OCI-LY1 (cell line): ENCODE measurements at regions not wholly inside any gene's neighbourhood (a gene's known extent, or its start where the extent isn't known, plus 50 kb on each side); places are given as distances from the start of the nearest gene placed in this dataset.
"Not testable (repeated sequence)": the region's sequence is repeated elsewhere in the genome, so short reads cannot be mapped to it uniquely, and the experiment has no call there.

Experiments used
- H2AFZ ChIP-seq: fragments of 200-600 bp; sonication (generic), shearing (Covaris generic); 2 replicates; pipeline ENCODE4 v1.6.0; 2014; ENCODE audit warnings: antibody characterized with exemption, mild to moderate bottlenecking, low read length
- H3F3A ChIP-seq: fragments of 200-600 bp; sonication (generic), shearing (Covaris generic); 2 replicates; pipeline ENCODE4 v1.6.0; 2014; ENCODE audit warnings: mild to moderate bottlenecking, antibody characterized with exemption, low read length, moderate library complexity; ENCODE audit not compliant: insufficient read depth
- H3K27ac ChIP-seq: fragments of 200-600 bp; sonication (generic); 2 replicates; pipeline ENCODE4 v1.5.1; 2014; ENCODE audit warnings: low read length, mixed run types, mild to moderate bottlenecking, low read depth; ENCODE audit not compliant: poor library complexity, severe bottlenecking
- H3K27me3 ChIP-seq: fragments of 200-600 bp; sonication (generic); 2 replicates; pipeline ENCODE4 v1.6.0; 2014; ENCODE audit warnings: antibody characterized with exemption, mild to moderate bottlenecking, low read length, moderate library complexity; ENCODE audit not compliant: insufficient read depth
- H3K36me3 ChIP-seq: fragments of 200-600 bp; sonication (generic); 2 replicates; pipeline ENCODE4 v1.6.1; 2014; ENCODE audit warnings: mild to moderate bottlenecking, antibody characterized with exemption, low read length, moderate library complexity, mixed read lengths; ENCODE audit not compliant: insufficient read depth
- H3K4me1 ChIP-seq: fragments of 200-600 bp; sonication (generic); 2 replicates; pipeline ENCODE4 v1.5.1; 2014; ENCODE audit warnings: mild to moderate bottlenecking, low read length, moderate library complexity; ENCODE audit not compliant: insufficient read depth, severe bottlenecking
- H3K4me2 ChIP-seq: fragments of 200-600 bp; sonication (generic), shearing (Covaris generic); 2 replicates; pipeline ENCODE4 v1.6.1; 2014; ENCODE audit warnings: low read length
- H3K4me3 ChIP-seq: fragments of 200-600 bp; sonication (generic); 2 replicates; pipeline ENCODE4 v1.5.1; 2014; ENCODE audit warnings: low read length, low read depth, mild to moderate bottlenecking, mixed read lengths; ENCODE audit not compliant: poor library complexity, severe bottlenecking
- H3K79me2 ChIP-seq: fragments of 200-600 bp; shearing (Covaris generic); 2 replicates; pipeline ENCODE4 v1.6.1; 2016; ENCODE audit warnings: mixed run types, low read length, mixed read lengths; ENCODE audit not compliant: insufficient read depth
- H3K9ac ChIP-seq: fragments of 200-600 bp; sonication (generic), shearing (Covaris generic); 2 replicates; pipeline ENCODE4 v1.6.1; 2014; ENCODE audit warnings: mild to moderate bottlenecking, low read length, mixed read lengths
- H3K9me2 ChIP-seq: fragments of 200-600 bp; sonication (generic), shearing (Covaris generic); 2 replicates; pipeline ENCODE4 v1.6.1; 2014; ENCODE audit warnings: low read depth, mild to moderate bottlenecking, low read length, mixed read lengths
- H3K9me3 ChIP-seq: fragments of 200-600 bp; shearing (Covaris generic); 2 replicates; pipeline ENCODE4 v1.6.1; 2014; ENCODE audit warnings: low read length, mixed read lengths
- H4K20me1 ChIP-seq: fragments of 200-600 bp; sonication (generic), shearing (Covaris generic); 2 replicates; pipeline ENCODE4 v1.6.0; 2016; ENCODE audit warnings: mild to moderate bottlenecking, low read length; ENCODE audit not compliant: insufficient read depth
- EZH2 ChIP-seq: fragments of 200-600 bp; sonication (generic), shearing (Covaris generic); IDR thresholded peaks from 2 replicates; pipeline ENCODE4 v1.8.0; 2017; ENCODE audit warnings: borderline replicate concordance, mixed run types, mild to moderate bottlenecking, antibody characterized with exemption, low read length, moderate library complexity, mixed read lengths
- TF ChIP-seq, protein P1 (sequence below): fragments of 200-600 bp; sonication (generic), shearing (Covaris generic); IDR thresholded peaks from 2 replicates; pipeline ENCODE4 v1.5.1; 2017; ENCODE audit warnings: mild to moderate bottlenecking, antibody characterized with exemption, low read length, moderate library complexity, mixed read lengths

GRCh38 chr11:121983901-121984300, 132.1 kb downstream of the BLID start:
- Histone ChIP-seq H3K4me1 (no peaks in the 10 kb centered on the region), H3K36me3 (no peaks in the 10 kb centered on the region), H3K9me3 (no peaks in the 10 kb centered on the region), H3K9me2 (no peaks in the 10 kb centered on the region), H4K20me1 (no peaks in the 10 kb centered on the region), H2AFZ (no peak overlapping the region), H3K27ac (no peak overlapping the region), H3K4me3 (no peak overlapping the region), H3K27me3 (no peaks in the 10 kb centered on the region), H3K79me2 (no peaks in the 10 kb centered on the region), H3K4me2 (no peak overlapping the region), H3F3A (no peaks in the 10 kb centered on the region), H3K9ac (no peak overlapping the region)
- no peak for TF ChIP-seq EZH2
- TF ChIP-seq, protein P1, sequence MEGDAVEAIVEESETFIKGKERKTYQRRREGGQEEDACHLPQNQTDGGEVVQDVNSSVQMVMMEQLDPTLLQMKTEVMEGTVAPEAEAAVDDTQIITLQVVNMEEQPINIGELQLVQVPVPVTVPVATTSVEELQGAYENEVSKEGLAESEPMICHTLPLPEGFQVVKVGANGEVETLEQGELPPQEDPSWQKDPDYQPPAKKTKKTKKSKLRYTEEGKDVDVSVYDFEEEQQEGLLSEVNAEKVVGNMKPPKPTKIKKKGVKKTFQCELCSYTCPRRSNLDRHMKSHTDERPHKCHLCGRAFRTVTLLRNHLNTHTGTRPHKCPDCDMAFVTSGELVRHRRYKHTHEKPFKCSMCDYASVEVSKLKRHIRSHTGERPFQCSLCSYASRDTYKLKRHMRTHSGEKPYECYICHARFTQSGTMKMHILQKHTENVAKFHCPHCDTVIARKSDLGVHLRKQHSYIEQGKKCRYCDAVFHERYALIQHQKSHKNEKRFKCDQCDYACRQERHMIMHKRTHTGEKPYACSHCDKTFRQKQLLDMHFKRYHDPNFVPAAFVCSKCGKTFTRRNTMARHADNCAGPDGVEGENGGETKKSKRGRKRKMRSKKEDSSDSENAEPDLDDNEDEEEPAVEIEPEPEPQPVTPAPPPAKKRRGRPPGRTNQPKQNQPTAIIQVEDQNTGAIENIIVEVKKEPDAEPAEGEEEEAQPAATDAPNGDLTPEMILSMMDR = no peak

DNA sequence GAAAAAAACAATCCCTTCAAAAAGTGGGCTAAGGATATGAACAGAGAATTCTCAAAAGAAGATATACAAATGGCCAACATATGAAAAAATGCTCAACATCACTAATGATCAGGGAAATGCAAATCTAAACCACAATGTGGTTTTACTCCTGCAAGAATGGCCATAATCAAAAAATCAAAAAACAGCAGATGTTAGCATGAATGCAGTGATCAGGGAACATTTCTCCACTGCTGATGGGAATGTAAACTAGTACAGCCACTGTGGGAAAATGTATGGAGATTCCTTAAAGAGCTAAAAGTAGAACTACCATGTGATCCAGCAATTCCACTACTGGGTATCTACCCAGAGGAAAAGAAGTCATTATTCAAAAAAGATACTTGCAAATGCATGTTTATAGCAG, 138.1 kb downstream of the BLID start:
- H3K9me3 ChIP-seq, H3K36me3 ChIP-seq, H3K79me2 ChIP-seq, H3K9me2 ChIP-seq, H3K4me1 ChIP-seq, H3K27me3 ChIP-seq, H3K9ac ChIP-seq, H2AFZ ChIP-seq, H3K27ac ChIP-seq, H4K20me1 ChIP-seq, H3K4me2 ChIP-seq, H3K4me3 ChIP-seq, H3F3A ChIP-seq: not testable (repeated sequence)

DNA sequence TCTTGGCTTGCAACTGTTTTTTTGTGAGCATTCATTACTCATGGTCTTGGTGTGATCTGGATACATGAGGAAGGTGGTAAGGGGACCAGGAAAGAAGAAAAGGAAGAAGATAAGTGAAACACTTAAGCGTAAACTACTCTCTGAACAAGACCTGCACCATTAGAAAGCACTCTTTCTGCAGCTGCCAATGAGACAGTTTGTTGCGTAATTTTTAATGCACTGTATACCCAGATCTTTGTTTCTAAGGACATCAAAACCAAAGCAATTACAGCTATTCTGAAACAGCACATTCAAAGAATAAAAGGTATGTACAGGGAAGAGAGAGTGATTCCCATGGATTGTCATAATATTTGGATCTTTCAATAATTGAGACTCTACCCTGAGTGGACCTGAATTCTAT, 147.4 kb downstream of the BLID start:
- no peak for TF ChIP-seq EZH2
- TF ChIP-seq, protein P1 = no peak
- Histone ChIP-seq H3K27me3 (no peaks in the 10 kb centered on the region), H3K4me1 (no peaks in the 10 kb centered on the region), H3K79me2 (no peaks in the 10 kb centered on the region), H3K36me3 (no peaks in the 10 kb centered on the region), H3K9me3 (no peaks in the 10 kb centered on the region), H3K4me3 (no peak overlapping the region), H3K27ac (no peak overlapping the region), H3K4me2 (no peak overlapping the region), H3K9ac (no peak overlapping the region), H3K9me2 (no peaks in the 10 kb centered on the region), H2AFZ (no peak overlapping the region), H4K20me1 (no peaks in the 10 kb centered on the region), H3F3A (no peaks in the 10 kb centered on the region)

DNA sequence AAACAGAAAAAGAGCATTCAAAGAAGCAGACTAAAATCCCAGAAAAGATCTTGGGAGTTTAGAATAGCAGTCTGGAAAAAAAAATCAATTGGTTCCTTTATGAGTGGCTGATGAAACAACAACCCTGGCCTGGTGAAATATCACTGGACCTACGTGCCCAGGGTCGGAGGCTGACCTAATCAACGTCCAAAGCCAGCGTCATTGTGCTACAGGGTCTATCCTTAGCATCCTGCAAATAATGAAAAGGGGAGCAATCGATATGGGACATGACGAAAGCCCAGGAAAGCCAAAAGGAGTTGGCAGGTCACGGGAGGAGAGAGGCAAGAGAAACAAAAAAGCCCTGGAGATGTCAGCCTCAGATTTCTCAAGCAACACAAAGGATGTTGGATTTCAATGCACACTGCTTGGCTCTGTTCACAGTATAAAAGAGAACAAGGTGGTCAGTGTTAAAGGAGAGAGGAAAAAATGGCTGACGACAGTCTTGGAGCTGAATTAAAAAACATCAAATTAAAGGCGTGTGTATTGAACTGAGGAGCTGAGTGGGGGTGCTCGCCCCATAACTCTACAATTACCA, 148.8 kb downstream of the BLID start:
- Histone ChIP-seq H3K27ac (no peak overlapping the region), H3K36me3 (no peaks in the 10 kb centered on the region), H4K20me1 (no peaks in the 10 kb centered on the region), H3K9ac (no peak overlapping the region), H3K4me1 (no peaks in the 10 kb centered on the region), H2AFZ (no peak overlapping the region), H3K79me2 (no peaks in the 10 kb centered on the region), H3K27me3 (no peaks in the 10 kb centered on the region), H3K9me2 (no peaks in the 10 kb centered on the region), H3K4me3 (no peak overlapping the region), H3K4me2 (no peak overlapping the region), H3K9me3 (no peaks in the 10 kb centered on the region), H3F3A (no peaks in the 10 kb centered on the region)
- TF ChIP-seq, protein P1 = no peak
- TF ChIP-seq EZH2 = no peak
